ENCODE measurements at regions not wholly inside any gene's neighbourhood (a gene's known extent, or its start where the extent isn't known, plus 50 kb on each side); places are given as distances from the start of the nearest gene placed in this dataset.

DNA sequence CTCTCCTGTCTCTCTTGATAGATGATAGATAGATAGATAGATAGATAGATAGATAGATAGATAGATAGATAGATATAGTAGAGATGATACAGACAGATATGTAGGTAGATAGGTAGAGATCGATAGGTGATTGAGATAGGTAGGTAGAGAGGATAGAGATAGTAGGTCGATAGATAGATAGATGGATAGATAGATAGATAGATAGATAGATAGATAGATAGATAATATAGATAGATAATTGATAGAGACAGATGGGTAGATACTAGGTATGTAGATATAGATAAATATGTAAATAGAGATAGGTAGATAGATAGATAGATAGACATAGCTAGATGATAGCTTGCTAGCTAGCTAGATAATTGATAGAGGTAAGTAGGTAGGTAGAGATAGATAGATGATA is 1154.2 kb upstream of the AUTS2 start:
- H4K5ac ChIP-seq (ENCODE audit: low read depth, low read length), result no peak overlapping the region

More for the DNA sequence above, 1154.2 kb upstream of the AUTS2 start:
- in situ Hi-C loops (cut with MboI; ENCODE audit: low sequenced_read_pairs) (no loop called here), dilution Hi-C loops (cut with HindIII; ENCODE audit: low sequenced_read_pairs, unreplicated experiment) (no loop called here), intact Hi-C loops (cut with micrococcal nuclease) (no loop called here)
- H3K4me1 ChIP-seq (ENCODE audit: control insufficient read depth, insufficient read depth, low read length), result no peaks in the 10 kb centered on the region
- no peak overlapping the region for H2BK5ac ChIP-seq (ENCODE audit: low read depth, low read length, poor library complexity, severe bottlenecking)
- H3K79me1 ChIP-seq (ENCODE audit: low read depth in 1 of 2, low read length in 2 of 2), result no peaks in the 10 kb centered on the region
- H2BK15ac ChIP-seq (ENCODE audit: low read depth, low read length), result no peak overlapping the region
- no peak overlapping the region for H3K56ac ChIP-seq (ENCODE audit: extremely low read depth, insufficient read depth, low read length)
- no peak overlapping the region for H3K23ac ChIP-seq (ENCODE audit: low read depth, low read length)
- no peak overlapping the region for H2BK20ac ChIP-seq (ENCODE audit: low read depth, low read length)
- H2AK9ac ChIP-seq (replicated peaks; ENCODE audit: low read depth, low read length, poor library complexity), result no peak overlapping the region
- H4K8ac ChIP-seq (ENCODE audit: low read depth in 2 of 2, low read length in 2 of 2), result no peak overlapping the region
- WGBS, 2 experiments (ENCODE audit: extremely low coverage in 2 of 2, insufficient read length in 1 of 2), result 50 to 100% methylated on average over 1 to 2 of the region's 2 CpGs
- no peak overlapping the region for H3K27ac ChIP-seq (ENCODE audit: insufficient read depth, low read length)
- no peaks in the 10 kb centered on the region for H3K27me3 ChIP-seq (ENCODE audit: control insufficient read depth, insufficient read depth, low read length)
- H4K91ac ChIP-seq (ENCODE audit: insufficient read depth, low read depth, low read length), result no peak overlapping the region
- H3K9me1 ChIP-seq (ENCODE audit: insufficient read depth, low read length), result no peaks in the 10 kb centered on the region
- no peak overlapping the region for H3K9ac ChIP-seq (ENCODE audit: low read depth, low read length)
- no peak for TF ChIP-seq MXI1 (IDR thresholded peaks at IDR 0.05; ENCODE audit: borderline replicate concordance, low read depth, low read length)
- TF ChIP-seq CEBPB (IDR thresholded peaks at IDR 0.05; ENCODE audit: low read depth, low read length), result no peak
- no peak for TF ChIP-seq NFE2L2 (IDR thresholded peaks at IDR 0.05; ENCODE audit: low read depth, low read length)
- no peak for TF ChIP-seq BHLHE40 (IDR thresholded peaks at IDR 0.05; ENCODE audit: low read depth, low read length)
- TF ChIP-seq RFX5 (IDR thresholded peaks at IDR 0.05; ENCODE audit: low read depth, low read length), result no peak
- TF ChIP-seq MAZ (IDR thresholded peaks at IDR 0.05; ENCODE audit: borderline replicate concordance, low read depth, low read length), result no peak
- no peak for TF ChIP-seq CTCF (conservative IDR thresholded peaks at IDR 0.05; ENCODE audit: low read depth, low read length)
- TF ChIP-seq, protein P1, sequence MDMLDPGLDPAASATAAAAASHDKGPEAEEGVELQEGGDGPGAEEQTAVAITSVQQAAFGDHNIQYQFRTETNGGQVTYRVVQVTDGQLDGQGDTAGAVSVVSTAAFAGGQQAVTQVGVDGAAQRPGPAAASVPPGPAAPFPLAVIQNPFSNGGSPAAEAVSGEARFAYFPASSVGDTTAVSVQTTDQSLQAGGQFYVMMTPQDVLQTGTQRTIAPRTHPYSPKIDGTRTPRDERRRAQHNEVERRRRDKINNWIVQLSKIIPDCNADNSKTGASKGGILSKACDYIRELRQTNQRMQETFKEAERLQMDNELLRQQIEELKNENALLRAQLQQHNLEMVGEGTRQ (IDR thresholded peaks at IDR 0.05; ENCODE audit: low read depth, low read length), result no peak
- TF ChIP-seq FOS (IDR thresholded peaks at IDR 0.05; ENCODE audit: low read depth, low read length), result no peak
- TF ChIP-seq CHD1 (IDR thresholded peaks at IDR 0.05; ENCODE audit: low read depth, low read length), result no peak
- ATAC-seq (ENCODE audit: low read depth) (no peak), DNase-seq (no peak)
- ChIA-PET POLR2A (ENCODE audit: unreplicated experiment) (no interaction called here), CTCF (no interaction called here)
- H3K36me3 ChIP-seq (ENCODE audit: control insufficient read depth, insufficient read depth, low read length), result no peaks in the 10 kb centered on the region
- H2AFZ ChIP-seq (replicated peaks; ENCODE audit: low read length, poor library complexity), result no peak overlapping the region
- no peak overlapping the region for H3K4me2 ChIP-seq (ENCODE audit: low read depth, low read length)
- no peak overlapping the region for H3K18ac ChIP-seq (ENCODE audit: low read depth, low read length)
- H3K4me3 ChIP-seq (ENCODE audit: insufficient read depth, low read depth, low read length), result no peak overlapping the region
- H4K20me1 ChIP-seq (ENCODE audit: insufficient read depth, low read length), result no peaks in the 10 kb centered on the region
- no peak overlapping the region for H2BK120ac ChIP-seq (ENCODE audit: low read depth, low read length)
- no peak overlapping the region for H3K4ac ChIP-seq (ENCODE audit: low read depth, low read length)
- no peak overlapping the region for H2AK5ac ChIP-seq (ENCODE audit: low read depth, low read length)
- H3K9me3 ChIP-seq (ENCODE audit: control insufficient read depth, insufficient read depth, low read length), result peaks cover 12% of the 10 kb centered on the region
- H3K14ac ChIP-seq (replicated peaks; ENCODE audit: low read depth, low read length), result no peak overlapping the region
- BruUV-seq (replicated peaks), result no TSS peak

Measured in IMR-90 (cell line).